ENCODE measurements at regions not wholly inside any gene's neighbourhood (a gene's known extent, or its start where the extent isn't known, plus 50 kb on each side); places are given as distances from the start of the nearest gene placed in this dataset.
"Not testable (repeated sequence)": the region's sequence is repeated elsewhere in the genome, so short reads cannot be mapped to it uniquely, and the experiment has no call there.

DNA sequence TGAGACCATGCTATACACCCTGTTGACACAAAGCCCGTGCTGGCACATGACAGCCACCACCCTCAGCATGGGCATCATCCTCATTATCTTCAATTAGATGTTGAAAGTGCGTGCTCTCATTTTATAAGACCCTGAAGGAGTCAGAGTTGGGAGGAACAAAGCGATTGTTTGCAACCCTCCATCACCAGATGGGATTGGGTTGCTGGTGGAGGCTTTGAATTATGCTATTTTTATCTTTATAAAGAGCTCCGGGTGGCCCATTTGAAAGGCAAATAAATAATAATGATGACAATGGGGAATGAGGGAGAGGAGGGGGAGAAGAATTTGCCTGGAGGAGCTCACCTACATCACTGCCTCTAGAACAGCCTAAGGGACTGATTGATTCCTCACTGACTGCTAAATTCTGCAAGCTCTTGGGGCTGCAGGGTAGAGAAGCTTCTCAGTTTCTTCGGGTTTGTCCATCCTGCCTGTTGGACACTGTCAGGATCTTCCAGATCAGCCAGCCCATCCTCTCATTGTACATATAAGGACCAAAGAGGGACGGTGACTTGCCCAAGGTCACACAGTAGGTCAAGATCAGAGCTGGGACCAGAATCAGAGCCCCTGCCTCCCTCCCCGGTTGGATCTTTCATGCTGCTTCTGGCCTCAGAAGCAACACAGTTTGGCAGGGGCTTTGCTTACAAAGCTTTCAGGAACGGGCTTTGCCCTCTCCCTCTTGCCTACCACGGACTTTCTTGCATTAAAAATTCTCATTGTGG lies 130.9 kb upstream of the ZBTB40 start:
- peak; percentile 91 for DNase-seq

DNA sequence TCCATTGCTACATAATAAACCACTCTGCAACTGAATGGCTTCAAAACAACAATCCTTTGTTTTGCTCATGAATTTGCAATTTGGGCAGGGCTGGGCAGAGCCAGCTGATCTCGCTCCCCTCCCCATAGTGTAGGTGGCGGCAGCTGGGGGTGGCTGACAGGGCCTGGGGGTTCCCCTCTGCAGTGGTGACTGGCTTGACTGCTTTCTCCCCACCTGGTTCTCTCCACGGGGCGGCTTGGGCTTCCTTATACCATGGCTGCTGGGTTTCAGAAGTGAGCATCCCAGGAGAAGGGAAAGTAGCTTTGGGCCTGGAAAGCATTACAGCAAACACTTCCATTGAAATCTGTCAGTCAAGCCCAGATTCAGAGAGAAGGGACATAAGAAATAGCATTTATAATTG lies 129.7 kb upstream of the ZBTB40 start:
- DNase-seq = no peak

DNA sequence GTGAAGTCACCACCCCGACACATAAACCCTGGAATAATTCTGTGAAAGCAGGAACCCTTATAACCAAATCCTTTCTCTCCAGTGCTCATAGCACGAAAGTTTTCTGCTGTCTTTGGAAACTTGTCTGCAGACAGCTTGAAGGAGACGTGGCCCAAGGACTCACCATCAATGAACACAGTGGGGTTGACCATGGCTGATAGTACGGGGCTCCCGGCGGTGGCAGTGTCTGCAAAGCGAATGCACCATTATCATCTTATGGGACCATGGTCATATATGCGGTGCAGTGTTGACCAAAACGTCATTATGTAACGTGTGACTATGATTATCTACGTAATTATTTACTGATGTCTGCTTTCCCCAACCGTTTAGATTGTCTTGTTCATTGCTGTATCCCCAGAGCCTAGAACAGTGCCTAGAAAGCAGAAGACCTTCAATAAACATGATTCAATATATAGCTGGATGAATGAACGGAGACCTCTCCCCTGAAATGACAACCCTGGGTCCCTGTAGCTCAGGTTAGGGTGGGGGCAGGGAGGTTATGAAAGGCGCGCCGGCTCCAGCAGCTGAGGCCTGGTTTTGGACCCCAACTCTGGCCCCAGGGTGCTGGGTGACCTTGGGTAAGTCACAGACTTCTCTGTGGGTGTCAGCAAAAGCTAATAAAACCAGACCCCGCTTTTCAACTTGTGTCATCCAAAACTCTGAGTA lies 128.4 kb upstream of the ZBTB40 start:
- no peak for DNase-seq

DNA sequence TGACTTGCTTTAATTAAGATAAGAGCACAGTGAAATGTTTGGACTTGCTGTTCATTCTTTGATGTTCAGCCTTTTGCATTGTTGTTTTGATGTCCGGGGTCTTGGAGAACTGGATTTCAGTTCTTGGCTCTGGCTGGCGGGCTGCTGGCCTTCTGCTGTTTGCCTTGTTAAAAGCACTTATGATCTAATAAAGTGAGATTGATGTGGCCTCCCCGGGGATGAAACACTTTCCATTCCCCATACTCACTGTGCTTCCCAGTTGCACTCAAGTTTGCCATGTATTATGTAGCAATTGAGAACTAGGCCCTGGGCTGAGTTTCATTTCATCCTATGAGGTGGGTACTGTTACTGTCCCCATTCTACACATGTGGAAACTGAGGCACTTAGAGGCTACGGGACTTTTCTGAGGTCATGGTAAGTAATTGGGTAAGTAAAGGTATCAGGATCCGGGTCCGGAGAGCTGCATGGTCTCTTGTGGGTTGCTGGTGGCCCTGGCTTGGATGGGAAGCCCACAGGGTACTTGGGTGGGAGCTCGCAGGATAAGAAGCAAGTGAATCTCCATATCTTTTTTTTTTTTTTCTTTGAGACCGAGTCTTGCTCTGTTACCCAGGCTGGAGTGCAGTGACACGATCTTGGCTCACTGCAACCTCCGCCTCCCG lies 127.7 kb upstream of the ZBTB40 start:
- DNase-seq = no peak

DNA sequence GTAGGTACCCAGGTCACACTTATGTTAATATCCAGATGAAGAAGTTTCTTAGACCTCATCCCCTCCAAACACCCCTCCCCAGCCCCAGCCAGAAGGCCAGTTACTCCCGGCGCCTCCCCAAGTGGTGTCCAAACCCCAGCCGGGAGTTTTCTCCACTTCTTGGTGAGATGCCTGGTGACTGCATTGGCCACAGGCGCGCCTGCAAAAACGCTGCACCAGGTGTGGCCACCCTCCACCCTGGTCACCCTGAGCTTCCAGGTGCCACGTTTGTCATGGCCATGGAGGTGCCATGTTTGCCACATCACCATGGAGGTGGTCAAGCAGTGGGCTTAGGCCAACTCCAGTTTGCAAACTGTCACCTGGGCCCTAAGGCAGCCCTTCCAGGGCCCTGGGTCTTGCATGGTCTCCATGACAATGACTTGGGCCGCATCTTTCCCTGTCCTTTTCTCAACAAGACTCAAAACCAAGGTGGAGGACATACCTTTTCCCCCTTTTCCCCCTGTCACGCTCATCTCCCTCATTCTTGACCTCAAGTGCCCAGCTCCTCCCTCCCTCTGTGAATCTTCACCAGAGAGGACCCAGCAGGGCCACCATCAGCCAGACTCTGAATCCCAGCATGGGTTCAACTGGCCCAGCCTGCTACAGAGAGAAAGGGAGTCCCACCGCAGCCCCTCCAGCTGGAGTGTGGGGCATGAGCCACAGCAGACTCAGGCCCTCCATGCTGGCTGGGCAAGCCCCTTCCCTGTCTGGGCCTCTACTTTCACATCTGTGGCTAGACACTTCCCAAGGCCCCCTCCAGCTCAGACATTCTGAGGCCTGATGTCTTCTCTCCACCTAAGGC lies 125.9 kb upstream of the ZBTB40 start:
- no peak for DNase-seq

DNA sequence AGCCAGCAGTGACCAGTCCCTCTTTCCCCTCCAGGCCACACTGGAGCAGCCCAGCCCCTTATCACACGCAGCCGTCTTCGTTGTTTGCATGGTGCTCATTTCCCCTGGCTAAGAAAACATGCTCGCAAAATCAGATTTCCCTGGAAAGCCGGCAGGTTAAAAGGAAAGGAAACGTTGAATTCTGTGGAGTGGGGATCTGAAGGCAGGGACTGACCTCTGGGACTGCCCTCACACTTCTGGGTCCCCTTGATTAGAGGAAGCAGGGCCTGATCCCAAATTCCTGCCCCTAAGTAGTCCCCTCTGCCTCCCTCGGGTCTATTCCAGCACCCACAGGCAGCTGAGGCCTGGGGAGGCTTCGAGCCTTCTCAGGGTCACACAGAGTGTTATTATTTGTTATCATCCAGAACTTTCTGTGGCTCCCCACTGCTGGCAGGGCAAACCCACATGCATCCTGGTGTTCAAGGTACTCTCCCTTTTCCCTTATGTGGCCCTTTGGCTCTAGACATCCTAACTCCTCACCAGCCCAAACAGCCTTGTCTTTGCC lies 125.2 kb upstream of the ZBTB40 start:
- DNase-seq = no peak

DNA sequence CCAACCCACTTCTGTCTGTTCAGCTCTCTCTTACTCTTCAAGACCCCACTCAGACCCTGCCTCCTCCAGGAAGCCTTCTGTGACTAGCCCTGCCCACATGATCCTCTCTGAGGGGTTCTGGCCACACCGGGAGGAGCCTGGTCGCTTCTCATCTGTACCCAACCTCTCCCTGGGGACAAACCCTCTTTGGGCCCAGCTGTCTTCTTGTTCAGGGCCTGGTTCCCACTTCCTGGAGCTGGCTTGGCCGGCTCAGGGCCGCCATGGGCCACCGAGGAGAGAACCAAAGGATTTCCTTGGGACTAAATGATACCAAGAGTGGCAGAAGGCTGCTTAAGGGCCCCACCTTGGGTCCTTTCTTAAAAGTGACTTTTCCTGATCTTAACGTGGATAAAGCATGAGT lies 124.7 kb upstream of the ZBTB40 start:
- no peak for DNase-seq

DNA sequence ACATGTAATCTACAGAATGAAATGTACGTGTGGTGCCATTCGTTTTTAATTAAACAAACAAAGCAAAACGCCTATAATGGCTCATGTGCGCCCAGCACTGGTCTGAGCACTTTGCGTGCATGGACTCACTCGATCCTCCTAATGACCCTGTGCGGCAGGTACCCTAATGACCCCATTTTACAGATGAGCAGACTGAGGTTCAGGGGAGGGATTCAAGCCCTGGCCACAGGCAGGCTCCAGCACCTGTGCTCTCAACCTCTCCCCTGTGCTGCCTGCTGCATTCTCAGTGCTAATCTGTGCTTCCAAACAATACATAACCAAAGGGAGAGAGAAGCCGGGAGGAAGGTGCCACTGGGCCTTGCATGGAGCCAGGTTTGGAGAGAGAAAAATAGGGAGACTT lies 124.2 kb upstream of the ZBTB40 start:
- DNase-seq = no peak

DNA sequence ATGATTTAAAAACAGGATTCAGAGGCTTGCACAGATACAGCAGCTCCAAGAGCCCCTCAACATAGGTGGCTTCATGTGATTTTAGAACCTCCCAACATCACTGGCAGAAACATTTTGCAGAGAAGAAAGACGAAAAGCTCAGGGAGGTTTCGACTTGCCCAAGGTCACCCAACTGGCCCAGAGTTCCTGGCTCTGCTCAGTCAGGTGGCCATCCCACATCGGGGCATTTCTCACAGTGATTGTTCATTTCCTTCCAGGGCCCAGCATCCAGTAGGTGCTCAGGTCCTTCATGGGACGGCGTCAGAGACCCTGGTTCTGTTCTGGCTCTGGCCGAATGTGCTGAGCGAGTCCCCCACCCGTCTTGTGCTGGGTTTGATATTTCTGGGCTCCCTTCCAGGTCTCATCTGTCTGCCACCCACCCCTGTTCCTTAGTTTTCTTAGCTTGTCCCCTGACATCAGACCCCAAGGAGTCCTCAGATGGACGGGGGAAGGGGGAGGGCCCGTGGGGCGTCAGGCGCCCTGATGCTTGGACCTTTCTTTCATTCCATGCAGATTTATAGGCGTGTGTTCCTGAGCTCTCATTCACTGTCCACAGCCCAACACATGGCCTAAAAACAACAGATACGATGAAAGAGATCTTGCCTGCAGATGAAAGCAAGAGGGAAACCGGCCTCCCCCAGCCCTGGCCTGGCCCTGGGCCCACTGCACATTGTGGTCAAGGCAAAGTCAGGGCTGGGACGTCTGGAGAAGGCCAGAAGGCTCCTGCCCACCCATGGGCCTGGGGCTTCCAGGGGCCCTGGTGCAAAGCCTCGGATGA lies 123.1 kb upstream of the ZBTB40 start:
- DNase-seq = no peak

DNA sequence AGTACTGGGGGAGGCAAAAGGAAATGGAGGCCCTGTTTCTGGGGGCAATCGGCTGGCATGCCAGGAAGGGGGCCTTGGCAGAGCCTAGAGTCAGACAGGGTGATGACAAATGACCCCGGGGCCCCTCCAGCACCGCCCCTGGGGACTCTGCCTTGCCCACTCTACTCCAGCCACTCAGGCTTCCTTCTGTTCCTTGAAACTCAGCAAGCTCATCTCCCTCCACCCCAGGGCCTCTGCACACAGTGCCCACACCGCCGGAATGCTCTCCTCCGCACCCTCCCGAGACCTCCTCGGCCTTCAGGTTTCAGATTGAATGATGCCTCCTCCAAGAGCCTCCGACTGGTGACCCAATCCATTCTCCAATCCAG lies 122.5 kb upstream of the ZBTB40 start:
- no peak for DNase-seq

DNA sequence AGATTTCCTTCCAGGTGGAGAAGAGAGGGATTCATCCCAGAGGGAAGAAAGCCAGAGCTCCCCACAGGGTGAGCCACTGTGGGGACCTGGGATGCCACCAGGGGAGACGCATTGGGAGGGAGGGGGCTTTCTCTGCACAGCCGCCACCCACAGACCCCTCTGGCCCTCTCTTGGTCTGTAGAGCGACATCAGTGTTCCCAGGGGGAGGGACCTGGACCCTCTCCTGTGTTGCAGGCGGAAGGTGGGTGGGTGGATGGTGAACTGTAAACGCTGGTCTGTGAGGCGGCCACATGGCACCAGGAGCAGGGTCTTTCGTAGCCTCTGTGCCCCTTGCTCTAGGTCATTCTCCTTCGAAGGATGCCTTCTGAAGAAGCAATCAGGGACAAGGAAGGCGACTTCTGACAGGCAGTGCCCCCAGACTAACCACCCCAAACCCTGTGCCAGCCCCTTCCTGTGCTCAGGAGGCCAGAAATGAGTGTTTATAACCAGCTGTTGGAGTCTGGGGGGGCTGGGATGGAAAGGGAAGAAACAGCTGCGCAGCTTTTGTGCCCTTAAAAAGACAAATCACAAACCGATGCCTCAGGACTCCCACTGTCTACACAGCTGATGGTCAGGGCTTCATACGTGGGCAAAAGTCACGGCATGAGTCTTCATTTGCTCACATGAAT lies 121.4 kb upstream of the ZBTB40 start:
- no peak for DNase-seq

DNA sequence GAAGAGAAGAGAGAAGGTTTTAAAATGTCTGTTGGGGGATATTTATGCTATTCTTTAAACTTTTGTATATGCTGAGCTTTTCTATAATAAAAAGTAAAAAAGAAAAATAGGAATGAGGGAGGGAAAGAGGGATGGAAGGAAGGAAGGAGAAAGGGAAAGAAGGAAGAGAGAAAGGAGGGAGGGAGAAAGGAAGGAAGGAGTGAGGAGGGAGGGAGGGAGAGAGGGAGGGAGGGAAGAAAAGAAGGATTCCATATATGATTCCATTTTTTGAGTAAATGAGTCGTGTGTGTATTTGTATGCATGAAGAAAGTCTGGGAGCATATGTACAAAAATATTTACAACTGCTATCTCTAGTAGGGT lies 120.9 kb upstream of the ZBTB40 start:
- no peak for DNase-seq

DNA sequence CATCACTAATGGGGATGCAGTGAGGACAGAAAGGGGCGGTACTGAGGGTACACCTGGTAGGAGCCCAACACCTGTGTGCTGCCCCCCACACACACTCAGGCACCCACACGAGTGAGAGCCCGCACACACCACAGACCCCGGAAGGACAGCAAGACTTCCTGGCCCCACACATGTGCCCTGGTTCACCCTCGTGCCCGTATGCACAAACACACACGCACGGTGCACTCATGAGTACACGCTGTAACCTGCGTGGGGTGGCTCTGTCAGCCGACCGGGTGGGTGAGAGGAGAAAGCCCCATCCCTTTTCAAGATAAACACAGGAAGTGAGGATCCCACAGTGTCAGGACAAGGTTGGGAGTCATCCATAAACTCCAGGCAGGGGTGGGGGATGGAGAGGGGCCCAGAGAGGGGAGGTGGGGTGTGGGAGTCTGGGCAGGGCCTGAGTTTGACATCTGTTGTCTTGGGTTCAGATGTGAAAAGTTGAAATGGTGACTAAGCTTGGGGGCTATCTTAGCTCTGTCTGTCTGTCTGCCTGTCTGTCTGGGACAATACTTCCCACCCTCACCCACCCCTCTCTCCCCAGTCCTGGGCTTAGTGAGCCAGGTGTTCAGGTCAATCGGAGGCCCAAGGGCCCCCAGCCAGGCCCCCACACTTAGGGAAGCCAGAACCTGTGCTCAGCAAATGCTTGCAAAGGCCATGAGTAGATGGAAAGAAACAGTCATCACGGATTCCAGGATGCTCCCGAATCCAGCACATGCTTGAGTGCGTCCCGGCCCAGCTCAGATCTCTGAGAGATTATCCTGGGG lies 119.8 kb upstream of the ZBTB40 start:
- DNase-seq = no peak

DNA sequence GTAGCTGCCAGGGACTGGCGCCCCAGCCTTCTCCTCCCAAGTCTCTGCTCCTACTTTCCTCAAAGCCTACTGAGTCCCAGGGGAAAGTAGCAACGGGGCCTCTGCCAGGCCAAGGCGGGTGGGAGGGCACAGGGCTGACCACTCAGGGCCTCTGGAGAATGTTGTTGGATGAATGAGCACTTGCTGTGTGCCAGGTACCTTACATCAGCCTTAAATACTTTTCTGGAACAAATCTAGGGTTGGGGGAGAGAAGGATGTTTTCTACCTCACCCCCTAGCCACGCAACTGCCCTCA lies 119.3 kb upstream of the ZBTB40 start:
- DNase-seq = no peak

DNA sequence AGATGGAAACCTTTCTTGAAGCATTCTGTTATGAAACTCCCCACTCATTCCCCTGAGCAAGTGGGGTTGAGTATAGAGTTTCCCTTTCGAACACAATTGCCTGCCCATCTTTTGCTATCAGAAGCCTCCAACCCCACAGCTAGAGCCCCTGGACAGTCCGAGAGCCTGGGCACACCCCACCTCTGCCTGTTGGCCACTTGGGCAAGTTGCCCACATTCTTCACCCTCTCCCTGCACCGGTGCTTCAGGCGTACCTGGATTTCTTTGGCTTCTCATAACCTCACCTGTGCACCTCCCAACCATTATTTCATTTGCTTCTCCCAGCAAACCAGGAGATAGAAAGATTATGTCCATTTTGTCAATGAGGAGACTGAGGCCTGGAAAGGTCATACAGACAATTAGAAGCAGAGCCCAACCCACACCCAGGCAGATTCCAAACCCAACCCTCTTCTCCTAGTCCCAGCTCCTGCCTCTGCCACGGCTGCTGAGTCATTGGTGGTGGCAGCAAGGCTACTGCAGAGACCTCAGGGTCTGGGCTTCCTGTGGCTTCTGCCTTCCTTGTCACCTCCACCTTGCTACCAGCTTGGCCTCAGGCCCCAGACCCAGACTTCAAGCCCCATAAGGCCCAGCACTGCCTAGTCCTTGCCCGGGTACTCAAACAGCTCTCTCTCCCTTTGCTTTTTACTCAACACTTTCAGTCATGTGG lies 118.7 kb upstream of the ZBTB40 start:
- DNase-seq = no peak

DNA sequence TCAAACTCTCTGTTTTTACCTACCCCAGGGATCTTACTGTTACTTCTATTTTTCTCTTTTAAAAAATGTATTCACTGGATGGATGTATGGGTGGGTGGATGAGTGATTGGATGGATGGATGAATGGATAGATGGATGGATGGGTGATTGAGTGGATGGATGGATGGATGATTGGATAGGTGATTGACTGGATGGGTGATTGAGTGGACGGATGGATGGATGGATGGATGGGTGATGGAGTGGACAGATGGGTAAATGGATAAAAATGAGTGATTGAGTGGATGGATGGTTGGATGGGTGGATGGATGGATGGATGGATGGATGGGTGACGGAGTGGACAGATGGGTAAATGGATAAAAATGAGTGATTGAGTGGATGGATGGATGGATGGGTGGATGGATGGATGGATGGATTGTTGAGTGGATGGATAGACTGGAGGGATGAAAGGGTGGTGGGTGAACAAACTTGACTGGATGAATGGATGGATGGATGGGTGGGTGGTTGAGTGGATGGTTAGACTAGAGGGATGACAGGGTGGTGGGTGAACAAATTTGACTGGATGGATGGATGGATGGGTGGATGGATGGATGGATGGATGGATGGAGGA lies 118.0 kb upstream of the ZBTB40 start:
- no peak for DNase-seq

DNA sequence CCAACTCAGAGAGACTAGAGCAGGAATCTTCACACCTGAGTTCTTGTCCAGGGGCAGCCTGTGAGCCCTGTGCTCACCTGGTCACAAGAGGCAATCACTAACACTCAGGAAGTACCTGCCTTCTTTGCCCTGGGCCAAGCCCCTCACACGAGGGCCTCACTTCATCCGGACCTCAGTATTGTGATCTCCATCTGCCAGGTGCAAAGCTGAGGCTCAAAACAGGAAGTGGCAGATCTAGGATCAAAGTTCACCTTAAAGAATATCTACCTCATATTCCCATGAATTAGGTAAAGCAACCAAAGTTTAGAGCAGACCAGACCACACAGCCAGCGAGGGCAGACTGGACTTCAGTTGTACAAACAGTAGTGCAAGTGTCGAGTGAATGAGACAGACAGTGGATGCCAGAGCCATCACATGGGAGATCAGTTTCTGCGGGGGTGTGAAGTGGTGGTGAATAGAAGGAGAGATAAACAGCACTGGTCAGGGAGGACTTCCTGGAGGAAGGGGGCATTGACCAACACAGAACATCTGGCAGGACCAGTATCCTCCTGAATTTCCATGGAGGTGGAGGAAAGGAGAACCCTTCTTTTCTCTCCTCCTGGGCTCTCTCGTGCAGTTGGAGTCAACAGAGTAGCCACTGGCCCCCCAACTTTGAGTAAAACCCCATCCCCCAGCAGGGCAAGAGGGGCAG lies 116.6 kb upstream of the ZBTB40 start:
- DNase-seq = no peak

DNA sequence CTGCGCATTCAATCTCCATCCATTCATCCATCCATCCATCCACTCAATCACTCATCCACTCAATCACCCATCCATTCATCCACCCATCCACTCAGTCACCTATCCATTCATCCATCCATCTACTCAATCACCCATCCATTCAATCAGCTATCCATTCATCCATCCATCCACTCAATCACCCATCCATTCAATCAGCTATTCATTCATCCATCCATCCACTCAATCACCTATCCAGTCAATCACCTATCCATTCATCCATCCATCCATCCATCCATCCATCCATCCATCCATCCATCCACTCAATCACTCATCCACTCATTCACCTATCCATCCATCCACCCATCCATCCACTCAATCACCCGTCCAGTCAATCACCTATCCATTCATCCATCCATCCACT lies 115.4 kb upstream of the ZBTB40 start:
- DNase-seq = not testable (repeated sequence)

All from NCI-H146 (cell line).